ENCODE measurements at regions not wholly inside any gene's neighbourhood (a gene's known extent, or its start where the extent isn't known, plus 50 kb on each side); places are given as distances from the start of the nearest gene placed in this dataset.

DNA sequence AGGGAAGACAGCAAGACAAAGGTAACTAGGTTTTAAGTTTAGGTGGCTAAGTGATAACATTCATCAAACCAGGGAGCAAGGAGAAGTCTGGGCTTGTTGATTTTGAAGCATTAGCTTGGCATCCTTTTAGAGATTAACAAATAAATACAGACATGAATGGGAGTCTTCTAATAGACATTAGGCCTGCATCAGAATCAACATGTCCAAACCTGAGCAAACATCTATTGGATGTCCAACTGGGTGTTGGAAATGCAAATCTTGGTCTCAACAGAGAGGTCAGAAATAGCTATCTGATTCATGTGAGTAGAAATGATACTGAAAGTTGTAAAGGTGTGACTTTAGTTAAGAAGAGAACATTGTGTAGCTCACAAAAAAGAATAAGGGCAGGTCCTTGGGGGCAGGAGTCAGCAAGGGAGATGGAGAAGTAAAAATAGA lies 85.5 kb upstream of the RND3 start:
- H3K4me1 Mint-ChIP-seq: no peaks in the 10 kb centered on the region
- DNase-seq: no peak
- H3K4me3 Mint-ChIP-seq: no peak overlapping the region
- no peak overlapping the region for H3K27ac Mint-ChIP-seq
- peaks cover 4% of the 10 kb centered on the region for H3K9me3 Mint-ChIP-seq
- no peaks in the 10 kb centered on the region for H3K27me3 Mint-ChIP-seq
- no peaks in the 10 kb centered on the region for H3K36me3 Mint-ChIP-seq

DNA sequence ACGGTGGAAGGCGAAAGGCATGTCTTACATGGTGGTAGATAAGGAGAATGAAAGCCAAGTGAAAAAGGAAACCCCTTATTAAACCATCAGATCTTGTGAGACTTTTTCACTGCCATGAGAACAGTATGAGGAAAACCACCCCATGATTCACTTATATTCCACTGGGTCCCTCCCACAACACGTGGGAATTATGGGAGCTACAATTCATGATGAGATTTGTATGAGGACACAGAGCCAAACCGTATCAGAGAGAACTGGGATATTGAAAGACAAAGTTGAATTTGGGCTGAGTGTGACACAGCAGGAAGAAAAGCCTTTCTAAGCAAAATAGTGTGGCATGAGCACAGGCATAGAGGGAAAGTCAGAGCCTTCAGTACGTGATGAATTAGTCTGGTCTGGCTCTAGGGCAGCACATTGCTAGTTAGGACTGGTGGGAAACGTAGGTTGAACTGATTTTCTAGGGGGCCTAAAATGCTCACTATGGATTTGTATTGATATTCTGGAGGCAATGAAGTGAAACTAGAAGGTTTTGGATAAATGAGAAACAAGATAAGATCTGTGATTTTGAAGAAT lies 84.8 kb upstream of the RND3 start:
- Mint-ChIP-seq H3K27me3 (no peaks in the 10 kb centered on the region), H3K27ac (no peak overlapping the region), H3K4me1 (no peaks in the 10 kb centered on the region), H3K4me3 (no peak overlapping the region), H3K36me3 (no peaks in the 10 kb centered on the region), H3K9me3 (no peaks in the 10 kb centered on the region)
- DNase-seq: no peak

DNA sequence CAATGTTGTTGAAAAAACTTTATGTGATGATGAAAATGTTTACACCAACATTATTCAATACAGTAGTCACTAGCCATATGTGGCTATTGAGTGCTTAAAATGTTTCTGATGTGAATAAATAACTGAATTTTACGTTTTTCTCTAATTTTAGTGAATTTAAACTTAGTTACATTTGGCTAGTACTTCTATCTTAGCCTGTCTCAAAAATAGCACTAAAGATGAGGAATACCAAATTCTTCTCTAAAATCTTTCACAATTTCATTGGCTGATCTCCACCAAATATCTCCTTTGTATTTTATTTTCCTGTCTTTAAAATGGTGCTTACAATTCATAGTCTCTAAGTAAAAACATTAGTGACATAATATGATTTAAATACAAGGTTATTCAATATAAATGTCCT lies 83.7 kb upstream of the RND3 start:
- H3K27me3 Mint-ChIP-seq: no peaks in the 10 kb centered on the region
- H3K36me3 Mint-ChIP-seq: no peaks in the 10 kb centered on the region
- no peak for DNase-seq
- no peaks in the 10 kb centered on the region for H3K9me3 Mint-ChIP-seq
- no peaks in the 10 kb centered on the region for H3K4me1 Mint-ChIP-seq
- H3K4me3 Mint-ChIP-seq: no peak overlapping the region
- H3K27ac Mint-ChIP-seq: no peak overlapping the region

DNA sequence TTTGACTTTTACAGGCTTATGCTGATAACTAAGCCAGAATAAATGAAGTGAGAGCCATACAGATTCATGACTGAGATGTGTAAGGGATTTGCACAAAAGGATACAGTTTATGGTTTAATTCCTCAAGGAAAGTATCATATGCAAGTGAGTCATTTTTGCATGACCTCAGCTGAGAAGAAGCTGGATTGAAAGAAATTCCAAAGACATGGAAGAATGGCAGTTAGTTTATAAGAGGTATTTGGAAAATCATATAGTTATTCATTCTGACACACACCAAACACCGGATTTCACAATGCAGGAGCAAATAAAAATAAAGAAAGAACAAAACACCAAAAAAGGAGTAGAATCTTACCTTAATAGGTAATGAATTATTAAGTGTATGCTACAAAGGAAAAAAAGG lies 83.2 kb upstream of the RND3 start:
- no peaks in the 10 kb centered on the region for H3K9me3 Mint-ChIP-seq
- no peaks in the 10 kb centered on the region for H3K36me3 Mint-ChIP-seq
- H3K4me1 Mint-ChIP-seq: no peaks in the 10 kb centered on the region
- H3K27ac Mint-ChIP-seq: no peak overlapping the region
- DNase-seq: no peak
- no peaks in the 10 kb centered on the region for H3K27me3 Mint-ChIP-seq
- H3K4me3 Mint-ChIP-seq: no peak overlapping the region

DNA sequence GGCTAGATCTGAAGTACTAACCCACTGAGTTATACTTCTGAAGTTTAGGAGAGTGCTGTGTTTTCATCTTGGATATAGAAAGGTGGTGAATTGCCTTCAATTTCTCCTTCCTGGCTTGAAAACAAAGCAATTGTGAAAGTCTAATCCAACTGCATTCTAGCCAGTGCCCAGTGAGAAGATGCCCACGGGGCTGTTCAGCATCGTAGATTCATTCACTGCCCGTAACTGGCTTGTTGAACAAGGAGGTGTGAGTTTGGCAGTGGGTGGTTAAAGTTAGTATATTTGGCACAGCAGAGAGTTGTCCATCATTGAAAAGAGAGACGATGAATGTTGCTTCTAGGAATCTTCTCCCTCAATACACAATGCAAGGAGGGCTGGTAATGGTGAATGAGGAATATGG lies 82.3 kb upstream of the RND3 start:
- Mint-ChIP-seq H3K27me3 (no peaks in the 10 kb centered on the region), H3K4me1 (no peaks in the 10 kb centered on the region)
- DNase-seq: no peak

DNA sequence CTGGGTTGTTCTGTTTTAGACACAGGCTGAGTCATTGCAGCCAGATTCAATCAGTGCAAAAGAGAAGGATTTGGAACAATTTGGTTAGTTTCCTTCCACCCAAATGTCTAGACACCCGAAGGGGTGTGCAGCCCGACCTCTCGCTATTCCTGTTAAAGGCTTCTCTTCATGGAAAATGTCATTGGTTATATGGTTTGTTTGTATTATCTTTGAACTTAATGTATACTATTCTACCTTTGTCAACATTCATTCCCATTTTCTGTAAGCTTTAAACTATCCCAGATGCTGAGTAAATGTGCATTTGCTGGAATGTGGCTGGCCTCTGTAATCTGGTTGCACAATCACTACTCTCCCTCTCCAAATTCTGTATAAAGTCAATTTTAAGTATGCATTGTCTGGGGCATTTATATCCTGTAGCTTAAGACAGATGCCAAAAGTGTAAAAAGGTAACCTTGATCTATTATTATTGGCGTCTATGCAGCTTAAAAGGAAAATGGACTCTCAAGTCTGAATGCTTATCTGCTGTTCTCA lies 80.4 kb upstream of the RND3 start:
- DNase-seq: no peak
- Mint-ChIP-seq H3K27me3 (no peaks in the 10 kb centered on the region), H3K27ac (no peak overlapping the region), H3K9me3 (no peaks in the 10 kb centered on the region), H3K36me3 (no peaks in the 10 kb centered on the region), H3K4me3 (no peak overlapping the region), H3K4me1 (no peaks in the 10 kb centered on the region)

More for the DNA sequence above, 82.3 kb upstream of the RND3 start:
- Mint-ChIP-seq H3K4me3 (no peak overlapping the region), H3K36me3 (no peaks in the 10 kb centered on the region), H3K9me3 (no peaks in the 10 kb centered on the region), H3K27ac (no peak overlapping the region)

DNA sequence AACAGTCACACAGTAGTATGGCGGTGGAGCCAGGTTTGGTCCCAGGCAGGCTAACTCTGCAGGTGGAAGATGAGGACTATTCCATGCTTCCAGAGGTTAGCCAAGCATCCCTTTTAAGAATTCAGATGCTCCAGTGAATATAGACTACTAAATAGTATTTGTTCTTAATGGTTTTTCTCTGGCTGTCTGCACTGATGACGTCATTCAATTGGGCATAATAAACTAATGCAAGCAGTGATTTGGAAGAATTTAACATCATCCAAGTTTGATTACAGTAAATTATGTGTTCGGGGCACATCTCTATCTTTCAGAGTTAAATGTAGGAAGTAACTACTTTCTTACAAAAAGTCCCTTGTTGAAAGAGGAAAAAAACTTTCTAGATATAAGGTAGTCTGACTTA lies 78.8 kb upstream of the RND3 start:
- no peak for DNase-seq
- H3K27me3 Mint-ChIP-seq: no peaks in the 10 kb centered on the region
- H3K36me3 Mint-ChIP-seq: no peaks in the 10 kb centered on the region
- no peak overlapping the region for H3K27ac Mint-ChIP-seq
- H3K4me1 Mint-ChIP-seq: no peaks in the 10 kb centered on the region
- no peaks in the 10 kb centered on the region for H3K9me3 Mint-ChIP-seq
- H3K4me3 Mint-ChIP-seq: no peak overlapping the region

DNA sequence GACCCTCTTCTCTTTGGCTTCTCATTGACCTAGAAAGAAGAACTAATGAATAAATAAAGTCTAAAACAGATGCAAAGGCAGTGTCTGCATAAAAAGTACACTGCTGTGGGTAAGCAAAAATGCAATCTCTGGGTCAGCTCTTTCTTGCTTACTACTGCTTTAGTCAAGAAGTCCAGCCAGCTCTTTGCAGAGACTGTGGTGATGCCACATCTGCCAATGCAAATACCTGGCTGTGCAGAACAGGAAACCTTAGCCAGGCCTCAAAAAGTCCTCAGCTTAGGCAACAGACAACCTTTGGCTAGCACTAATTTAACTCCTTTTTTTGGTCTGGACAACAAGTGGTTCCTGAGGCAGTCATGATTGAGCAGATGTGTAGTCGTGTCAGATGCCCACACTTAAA lies 73.6 kb upstream of the RND3 start:
- DNase-seq: no peak
- Mint-ChIP-seq H3K9me3 (no peaks in the 10 kb centered on the region), H3K4me3 (no peak overlapping the region), H3K4me1 (no peaks in the 10 kb centered on the region), H3K27me3 (no peaks in the 10 kb centered on the region), H3K27ac (no peak overlapping the region), H3K36me3 (no peaks in the 10 kb centered on the region)

DNA sequence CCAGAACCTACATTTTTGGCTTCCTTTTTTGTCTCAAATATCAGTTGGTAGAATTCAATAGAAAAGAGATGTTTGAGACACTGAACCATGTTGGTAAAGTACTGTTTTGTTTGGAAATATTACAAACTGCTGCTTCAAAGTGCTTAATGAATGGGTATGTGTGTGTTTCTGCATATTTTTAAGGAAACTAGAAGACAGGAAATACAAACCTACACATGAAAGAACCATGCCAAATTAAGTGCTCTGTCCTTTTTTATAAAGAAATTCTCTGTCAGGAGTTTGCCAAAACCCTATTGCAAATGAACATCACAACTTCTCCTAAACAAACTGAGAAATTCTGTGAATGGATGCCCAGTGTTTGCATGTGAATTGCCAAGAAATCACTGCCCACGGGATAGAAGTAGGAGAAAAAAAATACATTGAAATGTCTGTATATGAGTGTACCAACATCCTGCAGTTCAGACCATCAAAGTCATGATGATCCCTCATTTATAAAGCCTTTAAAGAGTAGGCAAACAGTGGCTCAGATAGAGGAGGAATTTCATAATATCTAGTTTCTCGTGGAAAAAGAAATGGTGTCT lies 69.6 kb upstream of the RND3 start:
- DNase-seq: no peak
- Mint-ChIP-seq H3K27ac (no peak overlapping the region), H3K4me3 (no peak overlapping the region), H3K9me3 (no peaks in the 10 kb centered on the region), H3K4me1 (no peaks in the 10 kb centered on the region), H3K36me3 (no peaks in the 10 kb centered on the region), H3K27me3 (no peaks in the 10 kb centered on the region)

DNA sequence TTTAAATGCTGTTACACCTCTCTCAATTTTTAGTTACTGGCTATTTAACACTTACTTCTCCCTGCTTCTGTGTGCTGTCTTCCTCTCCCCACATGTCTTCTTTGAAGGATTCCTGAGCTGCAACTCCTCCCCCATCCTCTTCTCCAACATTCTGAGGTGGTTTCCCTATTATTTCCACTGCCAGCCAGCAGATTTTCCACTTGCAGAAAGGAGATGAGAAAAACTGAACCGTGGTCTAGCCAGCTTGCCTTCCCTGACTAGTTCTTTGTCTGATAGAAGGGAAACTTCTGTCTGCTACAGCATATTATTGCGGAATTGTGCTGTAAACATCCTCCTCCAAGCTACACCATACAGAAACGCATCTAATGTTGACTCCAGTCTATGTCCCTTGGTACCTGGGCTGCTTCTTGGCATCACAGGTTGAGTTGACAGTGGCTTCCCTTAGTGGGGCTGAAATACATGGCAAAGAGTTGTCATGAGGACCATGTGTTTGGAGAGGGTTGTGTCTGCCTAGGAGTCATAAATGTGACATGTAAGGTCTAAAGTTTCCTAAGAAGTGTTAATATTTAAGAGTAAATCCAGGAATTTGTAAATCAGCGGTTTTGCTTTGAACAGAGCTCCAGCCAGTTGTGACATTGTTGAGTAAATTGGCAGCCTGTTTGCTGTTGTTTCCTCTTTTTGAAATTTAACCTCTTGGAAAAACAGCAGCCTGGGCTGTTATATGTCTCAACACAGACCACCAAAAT lies 68.3 kb upstream of the RND3 start:
- no peaks in the 10 kb centered on the region for H3K36me3 Mint-ChIP-seq
- no peaks in the 10 kb centered on the region for H3K27me3 Mint-ChIP-seq
- no peaks in the 10 kb centered on the region for H3K4me1 Mint-ChIP-seq
- DNase-seq: no peak
- H3K9me3 Mint-ChIP-seq: no peaks in the 10 kb centered on the region
- no peak overlapping the region for H3K4me3 Mint-ChIP-seq
- H3K27ac Mint-ChIP-seq: no peak overlapping the region

DNA sequence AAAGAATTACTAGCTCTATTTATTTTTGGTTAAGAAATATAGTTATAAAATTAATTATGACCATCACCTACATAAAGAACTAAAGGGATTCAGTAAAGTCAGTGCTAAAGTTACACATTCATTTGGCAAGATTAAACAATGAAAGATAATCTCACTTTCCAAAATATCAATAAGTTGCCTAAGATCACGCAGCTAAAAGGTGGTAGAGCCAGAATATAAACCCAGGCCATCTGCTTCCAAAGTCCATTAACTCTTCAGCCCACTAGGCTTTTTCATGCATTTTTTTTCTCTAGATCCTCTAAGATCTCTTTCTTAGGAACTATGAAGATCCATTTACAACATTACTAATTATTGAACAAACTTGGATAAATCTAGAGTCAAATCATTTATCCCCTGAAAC lies 66.6 kb upstream of the RND3 start:
- no peak for DNase-seq
- H3K4me1 Mint-ChIP-seq: no peaks in the 10 kb centered on the region
- no peak overlapping the region for H3K4me3 Mint-ChIP-seq
- no peaks in the 10 kb centered on the region for H3K9me3 Mint-ChIP-seq
- no peaks in the 10 kb centered on the region for H3K36me3 Mint-ChIP-seq
- no peak overlapping the region for H3K27ac Mint-ChIP-seq
- H3K27me3 Mint-ChIP-seq: no peaks in the 10 kb centered on the region

DNA sequence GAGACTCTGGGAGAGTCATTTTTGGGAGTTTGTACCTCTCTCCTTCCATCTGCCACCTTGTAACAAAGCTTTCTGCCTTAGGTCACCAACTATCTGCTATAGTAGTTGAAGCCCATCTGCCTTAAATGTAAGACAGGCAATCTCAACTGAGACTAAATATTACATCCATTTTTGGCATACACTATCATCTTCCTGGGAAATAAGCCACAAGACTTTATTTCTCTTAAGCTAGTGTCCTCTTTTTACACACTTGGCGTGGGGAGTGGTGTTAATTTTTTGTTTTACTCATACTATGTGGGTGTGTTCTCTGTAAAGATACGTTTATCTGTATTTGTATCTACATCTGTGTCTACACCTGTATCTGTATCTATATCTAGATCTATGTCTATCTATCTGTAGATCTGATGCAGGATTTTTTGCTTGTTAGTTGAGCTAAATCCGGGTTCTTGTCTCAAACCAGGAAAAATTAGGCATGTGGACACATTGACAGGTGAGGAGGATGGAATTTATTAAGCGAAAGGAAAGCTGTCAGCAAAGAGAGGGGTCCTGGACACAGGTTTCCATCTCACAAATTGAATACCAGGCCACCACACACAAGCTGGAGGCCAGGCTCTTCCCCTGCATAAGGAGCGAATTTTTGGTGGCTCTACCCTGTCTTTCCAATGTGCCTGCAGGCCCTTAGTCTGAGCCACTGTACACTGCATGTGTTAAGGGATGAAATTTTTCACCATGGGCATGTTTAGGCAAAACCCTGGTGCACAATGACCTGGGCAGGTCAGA lies 64.8 kb upstream of the RND3 start:
- Mint-ChIP-seq H3K27ac (no peak overlapping the region), H3K36me3 (no peaks in the 10 kb centered on the region), H3K9me3 (no peaks in the 10 kb centered on the region), H3K27me3 (no peaks in the 10 kb centered on the region), H3K4me3 (no peak overlapping the region), H3K4me1 (no peaks in the 10 kb centered on the region)
- DNase-seq: no peak

DNA sequence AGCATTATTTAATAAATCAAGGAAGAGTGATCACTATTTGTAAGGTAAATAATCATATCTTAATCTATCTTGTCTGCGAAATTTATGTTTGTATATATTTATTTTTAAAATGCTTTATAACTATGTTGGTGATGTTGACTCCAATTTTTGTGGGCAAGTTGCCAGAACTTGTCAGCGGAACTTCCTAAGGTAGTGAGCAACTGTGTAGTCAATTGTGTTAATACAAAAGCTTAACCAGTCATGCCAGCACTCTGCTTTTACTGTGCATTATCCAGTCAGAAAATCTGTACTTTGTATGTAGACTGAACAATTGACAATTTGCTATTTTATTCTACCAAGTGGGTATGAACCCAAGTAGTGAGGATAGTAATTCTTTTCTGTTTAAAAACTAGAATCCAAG lies 61.9 kb upstream of the RND3 start:
- DNase-seq: no peak
- H3K36me3 Mint-ChIP-seq: no peaks in the 10 kb centered on the region
- no peak overlapping the region for H3K27ac Mint-ChIP-seq
- H3K4me1 Mint-ChIP-seq: no peaks in the 10 kb centered on the region
- H3K27me3 Mint-ChIP-seq: no peaks in the 10 kb centered on the region
- H3K9me3 Mint-ChIP-seq: no peaks in the 10 kb centered on the region
- H3K4me3 Mint-ChIP-seq: no peak overlapping the region

DNA sequence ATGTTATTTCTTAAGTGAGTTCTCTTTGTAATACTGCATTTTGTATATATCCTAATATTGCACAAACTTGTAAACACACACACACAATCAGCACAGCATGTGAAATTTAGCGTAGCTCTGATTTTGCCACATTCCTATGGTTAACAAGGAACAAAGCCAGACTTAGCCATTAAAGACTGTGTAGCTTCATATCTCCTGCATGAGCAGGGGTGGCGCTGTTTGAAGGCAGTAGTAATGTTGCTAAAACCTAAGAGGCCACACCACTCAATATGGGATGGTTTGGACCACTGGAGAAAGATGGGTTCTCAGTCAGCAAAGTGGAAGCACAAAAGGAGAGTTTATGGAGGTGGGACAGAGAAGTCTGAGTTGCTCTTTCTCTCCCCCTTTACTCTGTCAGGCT lies 61.1 kb upstream of the RND3 start:
- no peak for DNase-seq
- Mint-ChIP-seq H3K27me3 (no peaks in the 10 kb centered on the region), H3K4me3 (no peak overlapping the region), H3K36me3 (no peaks in the 10 kb centered on the region), H3K4me1 (no peaks in the 10 kb centered on the region), H3K27ac (no peak overlapping the region), H3K9me3 (no peaks in the 10 kb centered on the region)

DNA sequence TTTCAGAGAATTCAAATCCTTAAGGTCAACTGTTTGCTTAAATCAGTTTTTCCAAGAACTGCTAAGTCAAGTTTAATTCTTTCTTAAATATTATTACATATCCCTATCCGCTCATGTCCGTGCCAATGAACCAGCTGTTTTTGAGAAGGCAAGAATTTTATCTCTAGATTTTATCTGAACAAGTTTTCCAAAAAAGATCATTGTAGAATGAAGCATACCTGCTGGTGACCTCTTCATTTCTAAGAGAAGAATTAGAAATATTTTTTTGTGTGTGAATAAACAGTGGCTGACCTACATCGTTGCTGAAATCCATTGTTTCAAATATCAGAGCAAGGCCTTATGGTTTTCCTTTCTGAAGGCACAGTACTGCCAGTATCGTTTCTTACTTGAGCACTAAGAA lies 58.4 kb upstream of the RND3 start:
- DNase-seq: no peak
- H3K36me3 Mint-ChIP-seq: no peaks in the 10 kb centered on the region
- H3K4me3 Mint-ChIP-seq: no peak overlapping the region
- no peaks in the 10 kb centered on the region for H3K27me3 Mint-ChIP-seq
- H3K27ac Mint-ChIP-seq: no peak overlapping the region
- H3K4me1 Mint-ChIP-seq: no peaks in the 10 kb centered on the region
- H3K9me3 Mint-ChIP-seq: peaks cover 2% of the 10 kb centered on the region

Measured in activated naive CD8-positive, alpha-beta T cell treated with anti-CD3 and anti-CD28 coated beads for 36 hours (primary cell).